Right atrium auricular region (tissue), 2 donors: ENCODE measurements at regions not wholly inside any gene's neighbourhood (a gene's known extent, or its start where the extent isn't known, plus 50 kb on each side); places are given as distances from the start of the nearest gene placed in this dataset.
"Not testable (repeated sequence)": the region's sequence is repeated elsewhere in the genome, so short reads cannot be mapped to it uniquely, and the experiment has no call there.

Experiments used
- DNase-seq: peaks from one replicate; pipeline ENCODE4 v3.0.0-alpha.2; 2019; ENCODE audit warnings: low spot score
- H3K27ac ChIP-seq, 2 donors: fragments of 200-600 bp; sonication (generic); 1 replicate in 1 of 2; 2 replicates in 1 of 2; pipeline ENCODE4 v1.5.1; 2016 to 2019
- H3K27me3 ChIP-seq, 2 donors: fragments of 200-600 bp; sonication (generic); one replicate each; pipeline versions ENCODE4 v1.5.1 to v1.6.0; 2017 to 2019
- H3K36me3 ChIP-seq: fragments of 200-600 bp; sonication (generic); one replicate; pipeline ENCODE4 v1.5.1; 2016
- H3K4me1 ChIP-seq, 2 donors: fragments of 200-600 bp; sonication (generic); one replicate each; pipeline versions ENCODE4 v1.5.1 to v1.6.0; 2017 to 2019
- H3K4me3 ChIP-seq, 2 donors: fragments of 200-600 bp; sonication (generic); 1 replicate in 1 of 2; 2 replicates in 1 of 2; pipeline ENCODE4 v1.5.1; 2017 to 2019; ENCODE audit warnings: mild to moderate bottlenecking in 1 of 2, moderate library complexity in 1 of 2
- H3K9me3 ChIP-seq, 2 donors: fragments of 200-600 bp; sonication (generic); one replicate each; pipeline ENCODE4 v1.5.1; 2019
- CTCF ChIP-seq, 2 donors: fragments of 200-600 bp; sonication (generic); IDR thresholded peaks; one replicate each; pipeline ENCODE4 v1.5.1; 2019; ENCODE audit warnings: antibody characterized with exemption in 2 of 2

GRCh38 chr3:89957451-89957850 lies 850.0 kb downstream of the EPHA3 start:
- Histone ChIP-seq H3K27me3 (no peaks in the 10 kb centered on the region), H3K4me1 (no peaks in the 10 kb centered on the region), H3K27ac (no peak overlapping the region), H3K9me3 (no peaks in the 10 kb centered on the region), H3K36me3 (no peaks in the 10 kb centered on the region), H3K4me3 (no peak overlapping the region)
- TF ChIP-seq CTCF (IDR thresholded peaks at IDR 0.05), result no peak
- no peak for DNase-seq

- not testable (repeated sequence) for H3K27me3 ChIP-seq, H3K4me1 ChIP-seq, H3K4me3 ChIP-seq, H3K36me3 ChIP-seq, DNase-seq, H3K27ac ChIP-seq, H3K9me3 ChIP-seq
These were observed 850.7 kb downstream of the EPHA3 start for GRCh38 chr3:89958163-89958562.

GRCh38 chr3:89964347-89964746 lies 856.9 kb downstream of the EPHA3 start:
- DNase-seq, result no peak
- H3K27me3 ChIP-seq, result no peaks in the 10 kb centered on the region
- no peaks in the 10 kb centered on the region for H3K9me3 ChIP-seq
- H3K4me3 ChIP-seq, result no peak overlapping the region
- no peaks in the 10 kb centered on the region for H3K4me1 ChIP-seq
- H3K36me3 ChIP-seq, result no peaks in the 10 kb centered on the region
- H3K27ac ChIP-seq, result no peak overlapping the region
- no peak for TF ChIP-seq CTCF (IDR thresholded peaks at IDR 0.05)

- Histone ChIP-seq H3K9me3 (no peaks in the 10 kb centered on the region), H3K27me3 (no peaks in the 10 kb centered on the region), H3K4me3 (no peak overlapping the region), H3K27ac (no peak overlapping the region), H3K36me3 (no peaks in the 10 kb centered on the region), H3K4me1 (no peaks in the 10 kb centered on the region)
- TF ChIP-seq CTCF (IDR thresholded peaks at IDR 0.05), result no peak
- no peak for DNase-seq
These were observed 859.6 kb downstream of the EPHA3 start for GRCh38 chr3:89966877-89967665.

GRCh38 chr3:89971329-89971728 lies 863.9 kb downstream of the EPHA3 start:
- no peaks in the 10 kb centered on the region for H3K4me1 ChIP-seq
- no peaks in the 10 kb centered on the region for H3K9me3 ChIP-seq
- H3K36me3 ChIP-seq, result no peaks in the 10 kb centered on the region
- TF ChIP-seq CTCF (IDR thresholded peaks at IDR 0.05), result no peak
- no peak for DNase-seq
- no peak overlapping the region for H3K4me3 ChIP-seq
- no peaks in the 10 kb centered on the region for H3K27me3 ChIP-seq
- no peak overlapping the region for H3K27ac ChIP-seq

GRCh38 chr3:89973156-89973555 lies 865.7 kb downstream of the EPHA3 start:
- no peaks in the 10 kb centered on the region for H3K36me3 ChIP-seq
- no peaks in the 10 kb centered on the region for H3K4me1 ChIP-seq
- no peak for TF ChIP-seq CTCF (IDR thresholded peaks at IDR 0.05)
- no peak overlapping the region for H3K27ac ChIP-seq
- DNase-seq, result no peak
- no peaks in the 10 kb centered on the region for H3K27me3 ChIP-seq
- no peak overlapping the region for H3K4me3 ChIP-seq
- no peaks in the 10 kb centered on the region for H3K9me3 ChIP-seq
